ENCODE measurements at regions not wholly inside any gene's neighbourhood (a gene's known extent, or its start where the extent isn't known, plus 50 kb on each side); places are given as distances from the start of the nearest gene placed in this dataset.
"Not testable (repeated sequence)": the region's sequence is repeated elsewhere in the genome, so short reads cannot be mapped to it uniquely, and the experiment has no call there.

DNA sequence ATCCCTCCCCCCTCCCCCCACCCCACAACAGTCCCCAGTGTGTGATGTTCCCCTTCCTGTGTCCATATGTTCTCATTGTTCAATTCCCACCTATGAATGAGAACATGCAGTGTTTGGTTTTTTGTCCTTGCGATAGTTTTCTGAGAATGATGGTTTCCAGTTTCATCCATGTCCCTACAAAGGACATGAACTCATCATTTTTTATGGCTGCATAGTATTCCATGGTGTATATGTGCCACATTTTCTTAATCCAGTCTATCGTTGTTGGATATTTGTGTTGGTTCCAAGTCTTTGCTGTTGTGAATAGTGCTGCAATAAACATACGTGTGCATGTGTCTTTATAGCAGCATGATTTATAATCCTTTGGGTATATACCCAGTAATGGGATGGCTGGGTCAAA is 263.4 kb upstream of the GAS1 start:
- not testable (repeated sequence) for TF ChIP-seq TAF1 (IDR thresholded peaks at IDR 0.05; ENCODE audit: borderline replicate concordance, low read depth, low read length); POLR2AphosphoS5 (IDR thresholded peaks at IDR 0.05; ENCODE audit: low read depth, low read length)

Data from GM12892 (cell line).